ENCODE measurements at regions not wholly inside any gene's neighbourhood (a gene's known extent, or its start where the extent isn't known, plus 50 kb on each side); places are given as distances from the start of the nearest gene placed in this dataset.
A peak's percentile ranks its signal among the peaks of the same experiment; 100 is the strongest.
"Not testable (repeated sequence)": the region's sequence is repeated elsewhere in the genome, so short reads cannot be mapped to it uniquely, and the experiment has no call there.

DNA sequence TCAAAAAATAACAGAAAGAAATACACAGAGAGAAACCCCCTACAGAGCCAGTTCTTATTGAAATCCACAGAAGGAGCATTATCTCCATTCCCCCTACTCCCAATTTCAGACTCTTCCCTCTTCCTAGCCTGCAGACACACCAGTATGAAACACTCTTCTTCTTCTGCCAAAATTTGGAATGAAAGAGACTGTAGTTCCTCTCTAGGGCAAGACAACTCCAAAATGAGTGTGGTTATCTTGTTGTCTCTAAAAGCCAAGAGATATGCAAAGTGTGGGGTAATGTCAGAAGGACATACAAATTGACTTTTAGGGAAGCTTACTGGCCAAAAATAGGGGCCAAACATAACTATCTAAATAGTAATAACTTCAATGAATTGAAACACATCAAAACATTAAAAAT is 337.1 kb upstream of the SETBP1 start:
- DNase-seq, result no peak

GRCh38 chr18:44356566-44357157 is 324.0 kb upstream of the SETBP1 start:
- DNase-seq, result no peak

DNA sequence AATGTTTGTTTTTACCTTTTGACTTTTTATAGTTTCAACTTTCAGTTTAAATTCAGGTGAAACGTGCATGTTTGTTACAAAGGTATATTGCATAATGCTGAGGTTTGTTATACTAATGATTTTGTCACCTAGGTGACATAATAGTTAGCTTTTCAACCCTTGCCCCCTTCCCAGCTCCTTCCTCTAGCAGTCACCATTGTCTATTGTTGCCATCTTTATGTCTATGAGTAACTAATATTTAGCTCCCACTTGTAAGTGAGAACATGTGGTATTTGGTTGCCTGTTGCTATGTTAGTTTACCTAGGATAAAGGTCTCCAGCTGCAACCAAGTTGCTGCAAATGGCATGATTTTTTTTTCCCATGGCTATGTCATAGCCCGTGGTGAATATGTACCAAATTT is 322.3 kb upstream of the SETBP1 start:
- DNase-seq, result no peak

- DNase-seq, result not testable (repeated sequence)
Measured at GRCh38 chr18:44359741-44360140, 320.9 kb upstream of the SETBP1 start.

- not testable (repeated sequence) for DNase-seq
Measured at GRCh38 chr18:44362213-44362612, 318.5 kb upstream of the SETBP1 start.

GRCh38 chr18:44370861-44371260 is 309.8 kb upstream of the SETBP1 start:
- DNase-seq, result no peak

- DNase-seq, result no peak
Measured at GRCh38 chr18:44374966-44375365, 305.7 kb upstream of the SETBP1 start.

DNA sequence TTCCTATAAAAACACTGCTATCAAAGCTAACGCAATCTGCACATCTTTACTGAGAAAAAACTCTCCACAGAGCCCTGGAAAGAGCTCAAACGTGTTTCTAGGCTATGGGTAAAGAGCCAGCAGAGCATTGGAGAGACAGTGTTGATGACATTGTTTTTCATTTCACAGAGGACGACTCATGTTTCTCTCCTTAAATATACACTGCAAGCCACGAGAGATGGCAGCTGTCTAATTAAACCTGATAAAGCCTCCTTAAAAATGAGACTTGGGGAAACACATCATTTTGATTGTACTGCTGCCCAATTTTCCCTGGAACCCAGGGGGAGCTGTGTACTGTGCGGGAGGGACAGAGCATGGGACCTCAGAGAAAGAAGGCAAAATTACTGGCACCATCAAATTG is 294.3 kb upstream of the SETBP1 start:
- peak; percentile 18 for DNase-seq

DNA sequence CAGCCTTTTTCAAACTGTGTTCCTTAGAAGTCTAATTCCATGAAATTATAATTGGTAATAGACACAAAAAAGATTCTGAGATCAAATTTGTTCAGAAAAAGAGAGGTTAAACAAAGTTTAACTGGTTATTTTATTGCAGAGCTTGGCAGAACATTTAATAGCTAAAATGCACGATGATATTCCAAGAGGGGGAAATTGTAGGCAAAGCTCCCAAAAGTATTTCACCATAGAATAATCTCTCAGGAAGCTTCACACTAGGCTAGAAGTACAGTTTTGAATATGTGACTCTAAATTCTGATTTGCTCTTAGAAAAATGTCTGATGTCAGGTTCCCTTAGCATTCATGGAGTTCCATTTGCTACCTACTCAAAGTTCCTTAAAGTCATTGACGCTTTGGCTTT is 292.4 kb upstream of the SETBP1 start:
- peak; percentile 46 for DNase-seq

DNA sequence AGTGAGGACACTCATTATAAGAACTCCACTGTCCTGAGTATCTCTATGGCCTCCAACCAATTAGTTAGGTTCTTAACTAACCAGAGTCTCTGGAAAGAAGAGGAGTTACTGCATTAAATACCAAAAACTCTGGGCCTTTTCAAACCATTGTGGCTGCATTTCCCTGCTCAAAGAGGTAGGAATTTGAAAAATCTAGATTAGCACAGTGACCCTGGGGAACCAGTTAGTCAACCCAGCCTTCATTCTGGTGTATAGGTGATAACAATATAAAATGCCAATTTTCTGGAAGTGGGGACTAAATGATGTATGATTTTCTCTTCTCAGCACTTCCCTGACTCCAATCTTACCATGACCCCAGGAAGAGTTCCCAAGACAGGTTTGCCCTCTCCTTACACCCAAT is 287.8 kb upstream of the SETBP1 start:
- DNase-seq, result no peak

GRCh38 chr18:44393406-44393805 is 287.3 kb upstream of the SETBP1 start:
- no peak for DNase-seq

DNA sequence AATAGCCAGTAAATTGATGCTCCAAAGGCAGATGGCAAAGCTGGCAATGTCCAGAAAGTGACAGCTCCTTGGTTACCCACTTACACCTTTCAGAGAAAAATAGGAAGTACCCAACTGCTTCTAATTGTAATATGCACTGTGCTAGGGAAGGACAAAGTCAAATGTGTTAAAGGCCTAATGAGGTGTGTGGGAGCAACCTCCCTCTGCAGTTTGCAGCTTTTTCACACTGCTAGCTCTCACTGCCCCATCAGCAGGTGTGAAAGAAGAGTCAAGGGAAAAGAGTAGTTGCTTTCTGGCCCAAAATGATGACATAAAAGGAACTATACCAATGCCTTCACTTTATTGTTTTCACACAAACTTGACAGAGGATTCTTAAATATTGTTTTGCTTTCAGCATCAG is 284.1 kb upstream of the SETBP1 start:
- no peak for DNase-seq

GRCh38 chr18:44409071-44409470 is 271.6 kb upstream of the SETBP1 start:
- DNase-seq, result no peak

DNA sequence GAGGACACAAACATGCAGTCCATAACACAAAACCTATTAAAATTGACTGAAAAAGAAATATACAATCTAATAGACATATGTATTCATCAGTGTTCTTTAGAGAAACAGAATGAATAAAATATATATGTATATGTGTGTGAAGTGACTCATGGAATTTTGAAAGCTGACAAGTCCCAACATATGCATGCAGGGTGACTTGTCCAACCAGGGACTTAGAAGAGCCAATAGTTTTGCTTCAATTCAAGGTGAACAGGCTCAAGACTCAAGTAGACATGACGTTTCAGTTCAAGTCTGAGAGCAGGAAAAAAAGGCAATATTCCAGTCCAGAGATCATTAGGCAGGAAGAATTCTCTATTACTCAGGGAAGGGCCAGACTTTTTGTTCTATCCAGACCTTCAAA is 271.2 kb upstream of the SETBP1 start:
- DNase-seq, result no peak

GRCh38 chr18:44410740-44411139 is 269.9 kb upstream of the SETBP1 start:
- no peak for DNase-seq

DNA sequence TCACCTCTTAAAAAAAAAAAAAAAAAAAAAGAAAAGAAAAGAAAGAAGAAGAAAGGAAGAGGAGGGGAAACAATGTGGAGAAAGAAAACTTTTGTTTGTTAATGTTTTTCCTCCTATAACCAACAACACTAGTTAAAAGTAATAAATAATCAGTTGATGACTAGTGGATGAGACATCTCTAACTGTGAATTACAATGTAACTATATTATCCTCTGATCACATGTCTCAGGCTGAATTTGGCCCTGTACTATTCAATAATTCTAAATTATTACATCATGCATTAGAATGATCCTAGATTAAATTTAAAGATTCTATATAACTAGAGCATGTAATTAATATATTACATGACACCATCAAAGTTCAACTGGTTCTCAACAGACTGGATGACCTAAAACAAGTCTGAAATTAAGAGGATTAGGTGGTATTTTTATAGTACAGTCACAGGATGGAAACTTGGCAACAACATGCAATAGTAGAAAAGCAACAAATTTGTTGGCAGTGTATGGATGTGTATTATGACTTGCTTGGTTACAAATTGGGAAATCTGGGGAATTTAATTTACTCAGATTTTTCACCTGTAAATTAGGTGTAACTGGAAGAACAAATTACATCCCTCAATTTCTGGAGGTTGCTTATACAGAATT is 269.3 kb upstream of the SETBP1 start:
- peak; percentile 32 for DNase-seq

DNA sequence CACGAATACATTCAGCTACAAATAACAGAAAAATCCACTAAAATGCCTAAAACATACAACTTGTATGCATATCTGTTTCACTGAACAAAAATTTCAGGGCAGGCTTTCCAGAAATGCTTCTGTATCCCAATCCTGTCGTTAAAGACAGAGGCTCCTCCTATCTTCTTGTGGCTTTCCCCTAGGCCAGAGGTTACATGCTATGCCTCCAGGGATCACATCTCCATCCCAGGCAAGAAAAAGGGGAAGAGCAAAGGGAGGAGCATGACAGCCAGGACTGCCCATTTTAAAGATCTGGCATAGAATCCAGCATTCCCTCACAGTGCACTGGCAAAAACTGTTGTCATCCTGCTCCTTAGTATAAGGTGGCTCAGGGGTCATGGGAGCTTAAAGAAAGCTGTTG is 268.7 kb upstream of the SETBP1 start:
- no peak for DNase-seq

GRCh38 chr18:44423814-44424644 is 256.7 kb upstream of the SETBP1 start:
- peak; percentile 46 for DNase-seq

DNA sequence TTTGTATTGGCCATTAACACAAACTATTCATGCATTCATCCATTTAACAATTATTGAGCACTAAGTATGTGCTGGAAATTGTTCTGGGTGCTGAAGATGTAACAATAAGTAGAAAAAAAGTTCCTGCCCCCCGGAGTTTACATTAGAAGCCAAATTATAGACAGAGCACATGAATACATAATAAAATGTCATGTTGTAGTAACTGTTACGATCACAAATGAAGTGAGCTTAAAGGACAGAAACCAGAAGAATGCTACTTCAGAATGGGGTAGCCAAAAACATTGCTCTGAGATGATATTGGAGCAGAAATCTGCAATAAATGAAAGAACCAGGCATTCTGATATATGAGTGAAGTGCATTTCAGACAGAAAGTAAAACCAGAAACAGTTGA is 256.0 kb upstream of the SETBP1 start:
- DNase-seq, result no peak

DNA sequence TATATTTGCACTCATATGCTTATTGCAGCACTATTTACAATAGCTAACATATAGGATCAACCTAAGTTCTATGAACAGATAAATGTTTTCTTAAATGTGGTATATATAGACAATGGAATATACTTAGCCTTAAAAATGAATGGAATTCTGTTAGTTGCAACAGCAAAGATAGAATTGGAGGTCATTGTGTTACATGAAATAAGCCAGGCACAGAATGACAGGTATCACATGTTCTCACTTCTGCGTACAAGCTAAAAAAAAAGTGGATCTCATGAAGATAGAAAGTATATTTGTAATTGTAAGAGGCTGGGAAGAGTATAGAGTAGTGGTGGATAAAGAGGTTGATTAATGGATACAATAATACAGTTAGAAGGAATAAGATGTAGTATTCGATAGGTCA is 255.5 kb upstream of the SETBP1 start:
- no peak for DNase-seq

DNA sequence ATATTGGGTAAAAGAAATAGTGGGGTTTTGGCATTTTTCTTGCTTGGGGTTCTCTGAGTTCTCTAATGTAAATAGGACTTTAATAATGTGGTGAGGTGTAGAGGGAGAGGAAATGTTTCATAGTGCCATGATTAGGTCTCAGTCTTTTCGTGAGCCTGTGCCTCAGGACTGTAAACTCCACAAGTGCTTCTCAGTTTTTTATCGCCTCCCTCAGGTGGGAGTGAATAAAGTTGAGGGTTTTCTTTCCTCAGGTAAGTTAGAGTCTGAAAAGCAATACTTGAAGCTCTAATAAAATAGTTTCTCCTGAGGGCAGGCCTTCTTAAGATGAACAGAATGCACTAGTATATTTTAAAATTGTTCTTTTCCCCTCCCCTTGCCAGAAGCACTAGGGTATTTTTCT is 243.1 kb upstream of the SETBP1 start:
- DNase-seq, result no peak

- DNase-seq, result no peak
Measured at GRCh38 chr18:44450226-44450625, 230.5 kb upstream of the SETBP1 start.

- no peak for DNase-seq
Measured at GRCh38 chr18:44452346-44452745, 228.3 kb upstream of the SETBP1 start.

DNA sequence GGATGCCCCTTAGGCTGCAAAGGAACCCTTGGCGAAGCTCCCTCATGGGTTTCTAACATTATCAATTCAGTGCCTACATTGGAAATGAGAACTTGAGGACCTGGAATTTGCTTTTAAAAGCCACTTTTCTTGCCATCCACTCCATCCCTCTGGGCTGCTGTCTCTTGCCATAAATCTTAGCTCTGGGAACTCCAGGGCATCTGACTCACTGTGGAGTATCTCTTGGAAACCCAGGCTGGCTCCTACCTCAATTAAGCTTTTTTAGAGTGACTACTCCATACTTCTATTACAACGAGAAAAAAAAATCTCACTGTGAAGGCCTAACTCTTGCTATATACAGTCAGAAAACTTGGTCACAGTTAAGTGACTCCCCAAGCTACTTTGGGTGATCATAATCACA is 227.2 kb upstream of the SETBP1 start:
- no peak for DNase-seq
